DOHH2 (cell line): ENCODE measurements at regions not wholly inside any gene's neighbourhood (a gene's known extent, or its start where the extent isn't known, plus 50 kb on each side); places are given as distances from the start of the nearest gene placed in this dataset.

Experiments
- H3F3A ChIP-seq: fragments of 200-600 bp; sonication (generic), shearing (Covaris generic); 2 replicates; pipeline ENCODE4 v1.6.0; 2016; ENCODE audit warnings: antibody characterized with exemption, mild to moderate bottlenecking; ENCODE audit not compliant: control insufficient read depth, insufficient read depth
- H3K27ac ChIP-seq: fragments of 200-600 bp; sonication (generic); 2 replicates; pipeline ENCODE4 v1.5.1; 2014; ENCODE audit warnings: low read depth, mild to moderate bottlenecking, low read length, moderate library complexity
- H3K27me3 ChIP-seq: fragments of 200-600 bp; sonication (generic); 2 replicates; pipeline ENCODE4 v1.6.1; 2014; ENCODE audit warnings: mild to moderate bottlenecking, low read length, mixed read lengths; ENCODE audit not compliant: control insufficient read depth
- H3K36me3 ChIP-seq: fragments of 200-600 bp; sonication (generic); 2 replicates; pipeline ENCODE4 v1.6.1; 2014; ENCODE audit warnings: mild to moderate bottlenecking, low read length, moderate library complexity, mixed read lengths; ENCODE audit not compliant: control insufficient read depth
- H3K4me1 ChIP-seq: fragments of 200-600 bp; sonication (generic); 2 replicates; pipeline ENCODE4 v1.6.1; 2014; ENCODE audit warnings: mild to moderate bottlenecking, low read length, mixed read lengths; ENCODE audit not compliant: control insufficient read depth
- H3K4me2 ChIP-seq: fragments of 200-600 bp; sonication (generic); 2 replicates; pipeline ENCODE4 v1.6.0; 2014; ENCODE audit warnings: mild to moderate bottlenecking, low read length, moderate library complexity
- H3K4me3 ChIP-seq: fragments of 200-600 bp; sonication (generic); 2 replicates; pipeline ENCODE4 v1.5.1; 2014; ENCODE audit warnings: mild to moderate bottlenecking, low read length, mixed read lengths
- H3K79me2 ChIP-seq: fragments of 200-600 bp; sonication (generic); 2 replicates; pipeline ENCODE4 v1.6.1; 2014; ENCODE audit warnings: mild to moderate bottlenecking, low read length, mixed read lengths; ENCODE audit not compliant: control insufficient read depth
- H3K9me2 ChIP-seq: fragments of 200-600 bp; sonication (generic); replicated peaks from 2 replicates; pipeline ENCODE4 v1.6.1; 2014; ENCODE audit warnings: mild to moderate bottlenecking, low read length, mixed read lengths; ENCODE audit not compliant: control insufficient read depth
- H3K9me3 ChIP-seq: fragments of 200-600 bp; sonication (generic); 2 replicates; pipeline ENCODE4 v1.6.1; 2014; ENCODE audit warnings: antibody characterized with exemption, low read length, mixed read lengths; ENCODE audit not compliant: control insufficient read depth, insufficient read depth
- H4K20me1 ChIP-seq: fragments of 200-600 bp; sonication (generic); 2 replicates; pipeline ENCODE4 v1.6.0; 2014; ENCODE audit warnings: low read depth, mild to moderate bottlenecking, antibody characterized with exemption, low read length, moderate library complexity; ENCODE audit not compliant: control insufficient read depth, insufficient read depth
- EZH2phosphoT487 ChIP-seq: fragments of 200-600 bp; sonication (generic); IDR thresholded peaks from 2 replicates; pipeline ENCODE4 v1.6.1; 2017; ENCODE audit warnings: borderline replicate concordance, mild to moderate bottlenecking, antibody characterized with exemption, low read length, moderate library complexity, mixed read lengths
- TF ChIP-seq, protein P1 (sequence below): fragments of 200-600 bp; sonication (generic); IDR thresholded peaks from one replicate; pipeline ENCODE4 v1.5.1; 2014; ENCODE audit warnings: antibody characterized with exemption, mild to moderate bottlenecking, low read depth, low read length; ENCODE audit not compliant: poor library complexity, severe bottlenecking

DNA sequence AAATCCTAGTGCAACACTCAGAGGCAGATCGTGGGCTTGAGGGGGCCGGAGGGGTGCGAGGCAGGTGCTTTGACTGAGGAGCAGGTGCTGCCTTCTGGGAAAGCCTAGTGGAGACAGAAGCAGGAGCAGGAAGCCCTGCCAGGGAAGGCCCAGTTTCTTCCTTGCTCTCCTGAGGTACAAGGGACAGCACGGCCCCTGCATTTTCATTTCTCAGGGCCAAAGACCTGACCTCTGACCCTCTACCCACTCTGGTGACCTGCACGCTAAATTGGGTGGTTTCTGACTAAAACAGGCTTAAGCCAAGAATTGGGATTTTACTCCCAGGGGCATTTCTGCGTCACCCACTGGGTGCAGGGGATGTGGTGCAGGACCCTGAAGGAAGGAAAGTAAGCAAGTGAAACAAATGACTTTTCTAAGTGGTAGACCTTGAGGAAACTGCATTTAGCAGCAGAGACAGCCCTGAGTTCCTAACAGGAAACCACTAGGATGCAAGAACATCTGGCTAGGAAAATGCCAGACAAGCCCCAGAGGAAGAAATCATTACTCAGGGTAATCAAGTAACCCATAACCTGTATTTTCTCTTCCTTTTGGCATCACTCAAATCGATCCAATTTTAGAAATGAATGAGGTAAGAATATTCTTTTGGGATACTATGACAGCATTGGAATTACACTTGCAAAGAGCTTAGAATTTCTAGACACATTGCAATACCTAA lies 141.7 kb downstream of the CD164 start:
- Histone ChIP-seq H3K79me2 (no peaks in the 10 kb centered on the region), H3K4me2 (no peak overlapping the region), H3K9me2 (no peaks in the 10 kb centered on the region), H3F3A (no peaks in the 10 kb centered on the region), H4K20me1 (no peaks in the 10 kb centered on the region), H3K4me3 (no peak overlapping the region), H3K9me3 (no peaks in the 10 kb centered on the region), H3K36me3 (no peaks in the 10 kb centered on the region), H3K4me1 (no peaks in the 10 kb centered on the region), H3K27ac (no peak overlapping the region), H3K27me3 (peaks cover 9% of the 10 kb centered on the region; the same call in 1 of the 2 replicates)
- TF ChIP-seq EZH2phosphoT487: no peak
- TF ChIP-seq, protein P1, sequence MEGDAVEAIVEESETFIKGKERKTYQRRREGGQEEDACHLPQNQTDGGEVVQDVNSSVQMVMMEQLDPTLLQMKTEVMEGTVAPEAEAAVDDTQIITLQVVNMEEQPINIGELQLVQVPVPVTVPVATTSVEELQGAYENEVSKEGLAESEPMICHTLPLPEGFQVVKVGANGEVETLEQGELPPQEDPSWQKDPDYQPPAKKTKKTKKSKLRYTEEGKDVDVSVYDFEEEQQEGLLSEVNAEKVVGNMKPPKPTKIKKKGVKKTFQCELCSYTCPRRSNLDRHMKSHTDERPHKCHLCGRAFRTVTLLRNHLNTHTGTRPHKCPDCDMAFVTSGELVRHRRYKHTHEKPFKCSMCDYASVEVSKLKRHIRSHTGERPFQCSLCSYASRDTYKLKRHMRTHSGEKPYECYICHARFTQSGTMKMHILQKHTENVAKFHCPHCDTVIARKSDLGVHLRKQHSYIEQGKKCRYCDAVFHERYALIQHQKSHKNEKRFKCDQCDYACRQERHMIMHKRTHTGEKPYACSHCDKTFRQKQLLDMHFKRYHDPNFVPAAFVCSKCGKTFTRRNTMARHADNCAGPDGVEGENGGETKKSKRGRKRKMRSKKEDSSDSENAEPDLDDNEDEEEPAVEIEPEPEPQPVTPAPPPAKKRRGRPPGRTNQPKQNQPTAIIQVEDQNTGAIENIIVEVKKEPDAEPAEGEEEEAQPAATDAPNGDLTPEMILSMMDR: no peak

DNA sequence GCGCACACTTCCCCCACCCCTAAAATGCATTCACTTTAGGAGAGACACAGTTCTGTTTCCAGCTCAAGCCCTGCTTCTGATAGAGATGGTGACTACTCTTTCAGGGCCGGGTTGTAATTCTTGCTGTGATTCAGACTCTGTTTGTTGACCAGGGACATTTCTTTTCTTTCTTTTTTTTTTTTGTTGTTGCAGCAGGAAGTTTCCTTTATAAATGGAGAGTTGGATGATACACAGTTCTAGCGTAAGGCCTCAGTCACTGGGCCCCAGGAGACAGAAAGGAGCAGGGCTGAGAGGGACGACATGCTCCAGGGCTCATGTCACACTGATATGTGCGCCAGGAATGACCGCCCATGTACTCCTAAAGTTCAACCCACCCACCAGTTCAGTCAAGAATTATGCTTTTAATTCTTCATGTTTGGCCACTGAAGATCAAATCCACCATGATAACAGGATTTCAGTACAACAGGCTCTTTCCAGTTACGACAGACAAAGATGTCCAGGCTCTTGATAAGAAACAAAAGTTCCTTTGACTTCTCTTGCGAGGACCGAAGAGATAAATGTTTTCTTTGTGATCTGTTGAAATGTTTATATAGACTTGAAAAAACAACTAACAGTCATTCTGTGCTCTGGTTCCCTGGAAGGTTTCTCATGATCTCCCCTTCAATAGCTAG lies 142.5 kb downstream of the CD164 start:
- no peak for TF ChIP-seq EZH2phosphoT487
- TF ChIP-seq, protein P1: no peak
- no peak overlapping the region for H3K27ac ChIP-seq
- no peaks in the 10 kb centered on the region for H3K36me3 ChIP-seq
- no peaks in the 10 kb centered on the region for H4K20me1 ChIP-seq
- no peak overlapping the region for H3K4me3 ChIP-seq
- H3K79me2 ChIP-seq: no peaks in the 10 kb centered on the region
- no peaks in the 10 kb centered on the region for H3K9me2 ChIP-seq
- H3F3A ChIP-seq: no peaks in the 10 kb centered on the region
- peaks cover 9% of the 10 kb centered on the region; the same call in 1 of the 2 replicates for H3K27me3 ChIP-seq
- no peak overlapping the region for H3K4me2 ChIP-seq
- H3K9me3 ChIP-seq: no peaks in the 10 kb centered on the region
- no peaks in the 10 kb centered on the region for H3K4me1 ChIP-seq

DNA sequence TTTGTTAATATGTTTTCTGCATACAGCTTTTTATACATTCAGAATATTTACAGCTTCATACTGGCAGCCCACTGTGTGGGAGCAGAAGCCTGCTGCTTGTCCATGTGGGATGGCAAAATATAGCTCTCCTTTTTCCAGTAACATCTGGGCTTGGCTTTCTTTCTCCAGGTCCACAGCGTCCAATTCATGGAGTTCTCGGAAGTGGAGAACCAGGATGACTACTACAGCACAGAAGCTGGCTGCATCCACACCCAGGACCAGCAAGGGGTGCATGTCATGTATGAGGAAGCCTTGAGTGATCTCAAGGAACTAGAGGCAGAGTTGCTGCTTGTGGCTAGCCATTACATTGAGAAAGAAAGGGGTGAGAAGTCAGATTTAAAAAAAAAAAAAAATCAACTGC lies 143.1 kb downstream of the CD164 start:
- Histone ChIP-seq H3K79me2 (no peaks in the 10 kb centered on the region), H3K36me3 (no peaks in the 10 kb centered on the region), H3F3A (no peaks in the 10 kb centered on the region), H3K4me3 (no peak overlapping the region), H3K4me2 (no peak overlapping the region), H3K9me2 (no peaks in the 10 kb centered on the region), H3K27me3 (peaks cover 9% of the 10 kb centered on the region; the same call in 1 of the 2 replicates), H3K9me3 (no peaks in the 10 kb centered on the region), H4K20me1 (no peaks in the 10 kb centered on the region), H3K4me1 (no peaks in the 10 kb centered on the region), H3K27ac (no peak overlapping the region)
- TF ChIP-seq EZH2phosphoT487: no peak
- TF ChIP-seq, protein P1: no peak
